Anterior cingulate cortex (tissue), 58 donors: ENCODE measurements at regions not wholly inside any gene's neighbourhood (a gene's known extent, or its start where the extent isn't known, plus 50 kb on each side); places are given as distances from the start of the nearest gene placed in this dataset.

Experiments used
- DNase-seq, 58 donors: peaks; one replicate each; lab custom pipeline; 2025; lab: John Stamatoyannopoulos, UW

DNA sequence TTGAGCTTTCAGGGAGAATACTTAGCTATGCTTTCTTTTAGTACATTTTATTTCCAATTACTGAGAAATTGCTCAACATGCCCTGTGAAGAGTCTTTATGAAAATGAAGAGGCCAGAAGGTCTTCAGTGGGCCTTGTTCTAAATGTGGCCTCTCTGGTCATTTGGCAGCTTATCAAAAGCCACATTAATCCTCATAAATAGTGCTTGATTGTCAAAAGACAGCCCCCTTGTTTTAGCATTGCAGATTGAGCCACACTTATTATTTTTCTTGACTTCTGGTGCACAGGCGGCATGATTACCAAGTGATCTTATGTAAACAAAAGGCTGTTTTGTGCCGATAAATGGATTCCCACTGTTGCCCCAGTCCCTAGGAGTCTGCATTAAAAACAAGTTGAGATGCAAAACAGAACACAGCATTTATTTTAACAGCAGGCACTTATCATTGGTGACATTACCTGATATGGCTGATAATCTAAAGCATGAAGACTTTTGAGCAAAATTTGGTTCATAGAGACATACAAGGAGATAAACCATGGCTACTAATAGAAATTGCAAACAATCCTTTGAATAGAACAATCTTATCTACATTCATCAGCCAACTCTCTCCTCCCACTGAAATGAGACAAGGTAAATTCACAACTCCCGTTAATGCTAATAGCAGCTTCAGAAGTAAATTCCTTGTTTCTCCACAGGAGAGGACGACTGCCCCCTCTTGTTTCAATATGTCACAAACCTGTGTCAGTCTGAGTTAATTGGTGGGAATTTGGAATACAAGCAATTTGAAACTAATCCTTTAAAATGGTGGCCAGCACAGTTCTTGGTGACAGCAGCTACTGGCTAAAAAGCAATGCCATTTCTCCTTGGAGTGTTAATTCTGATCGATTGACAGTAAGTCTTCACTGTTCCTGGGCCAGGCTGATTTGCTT is 194.3 kb downstream of the NSUN3 start:
- no peak for DNase-seq

GRCh38 chr3:94258851-94259250 is 196.0 kb downstream of the NSUN3 start:
- DNase-seq, result no peak

DNA sequence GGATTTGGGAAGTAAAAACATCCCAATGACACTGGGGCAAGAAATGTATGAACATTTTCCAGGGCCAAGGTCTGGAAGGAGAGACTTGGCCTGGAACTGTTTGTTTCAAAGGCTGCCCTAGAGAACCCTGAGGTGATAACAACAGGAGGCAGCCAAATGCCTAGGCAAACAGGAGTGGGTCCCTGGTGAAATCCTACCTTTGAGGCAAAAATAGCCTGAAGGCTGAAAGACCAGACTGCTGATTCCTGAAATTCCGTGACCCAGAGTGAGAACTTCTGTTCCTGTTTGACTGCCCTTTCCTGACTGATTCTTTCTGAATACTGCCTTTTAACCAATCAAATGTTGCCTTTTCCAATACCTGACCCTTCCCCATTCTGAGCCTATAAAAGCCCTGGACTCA is 196.4 kb downstream of the NSUN3 start:
- DNase-seq, result no peak

GRCh38 chr3:94269763-94270162 is 206.9 kb downstream of the NSUN3 start:
- no peak for DNase-seq

DNA sequence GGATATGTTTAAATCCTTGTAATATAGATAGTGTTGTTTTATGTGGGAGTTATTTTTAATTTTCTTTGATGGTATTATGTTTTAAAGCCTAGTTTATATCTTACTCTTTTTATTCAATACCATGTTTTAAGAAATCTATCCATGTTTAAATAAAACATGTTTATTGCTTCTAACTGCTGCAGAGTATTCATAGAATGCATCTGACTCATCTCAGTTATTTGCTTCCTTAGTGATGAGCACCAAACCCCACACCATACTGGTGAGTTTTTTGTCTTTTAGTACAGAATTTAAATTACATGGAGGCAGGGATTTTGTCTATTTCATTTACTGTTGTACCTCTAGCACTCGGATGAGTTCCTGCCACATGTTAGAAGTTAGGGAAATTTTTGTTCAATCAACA is 209.2 kb downstream of the NSUN3 start:
- DNase-seq, result no peak

- no peak for DNase-seq
These were observed 218.1 kb downstream of the NSUN3 start for GRCh38 chr3:94280958-94281357.

DNA sequence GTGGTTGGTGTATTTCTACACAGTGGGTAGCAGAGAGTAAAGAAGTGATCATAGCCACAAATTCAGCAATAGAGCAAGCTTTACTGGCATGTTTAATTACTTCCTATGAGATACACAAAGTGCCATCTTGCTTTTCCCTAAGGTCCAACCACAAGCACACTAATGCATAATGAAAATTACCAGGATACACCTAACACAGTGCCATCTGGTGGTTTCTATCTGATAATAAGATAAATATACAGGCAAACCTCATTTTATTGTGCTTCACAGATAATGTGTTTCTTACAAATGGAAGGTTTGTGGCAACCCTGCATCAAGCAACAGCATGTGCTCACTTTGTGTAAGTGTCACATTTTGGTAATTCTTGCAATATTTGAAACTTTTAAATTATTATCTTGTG is 223.0 kb downstream of the NSUN3 start:
- no peak for DNase-seq

- DNase-seq, result no peak
These were observed 228.8 kb downstream of the NSUN3 start for GRCh38 chr3:94291686-94292085.

DNA sequence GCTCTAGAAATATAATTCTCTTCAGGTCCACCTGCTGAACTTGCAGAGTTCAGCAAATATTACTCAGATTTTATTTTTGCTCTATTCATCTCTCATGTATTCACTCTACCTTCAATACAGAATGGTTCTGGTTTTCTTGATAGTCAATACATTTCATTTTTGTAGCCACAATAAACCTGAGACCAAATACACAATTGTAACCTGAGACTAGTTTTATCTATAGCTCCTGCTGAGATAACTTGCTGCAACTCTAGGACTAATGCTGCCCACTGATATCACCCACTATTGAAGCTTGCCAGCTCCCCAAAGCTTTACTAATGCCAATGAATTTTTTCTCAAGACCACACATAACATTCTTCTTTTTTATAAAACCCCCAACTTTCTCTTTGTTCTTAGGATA is 229.3 kb downstream of the NSUN3 start:
- no peak for DNase-seq

DNA sequence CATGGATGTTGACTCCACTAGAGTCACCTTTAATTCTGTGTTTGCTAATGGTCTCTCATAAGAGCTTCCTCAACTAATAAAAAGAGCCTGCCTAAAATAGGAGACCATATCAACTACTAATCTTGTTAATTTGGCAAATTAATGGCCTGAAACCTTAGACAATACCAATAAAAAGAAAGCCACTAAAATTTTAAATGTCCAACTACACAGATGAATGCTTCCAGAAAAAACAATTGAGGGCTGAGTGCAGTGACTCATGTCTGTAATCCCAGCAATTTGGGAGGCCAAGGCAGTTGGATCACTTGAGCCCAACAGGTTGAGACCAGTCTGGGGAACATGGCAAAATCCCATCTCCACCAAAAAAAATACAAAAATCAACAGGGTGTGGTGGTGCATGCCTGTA is 230.9 kb downstream of the NSUN3 start:
- DNase-seq, result no peak

DNA sequence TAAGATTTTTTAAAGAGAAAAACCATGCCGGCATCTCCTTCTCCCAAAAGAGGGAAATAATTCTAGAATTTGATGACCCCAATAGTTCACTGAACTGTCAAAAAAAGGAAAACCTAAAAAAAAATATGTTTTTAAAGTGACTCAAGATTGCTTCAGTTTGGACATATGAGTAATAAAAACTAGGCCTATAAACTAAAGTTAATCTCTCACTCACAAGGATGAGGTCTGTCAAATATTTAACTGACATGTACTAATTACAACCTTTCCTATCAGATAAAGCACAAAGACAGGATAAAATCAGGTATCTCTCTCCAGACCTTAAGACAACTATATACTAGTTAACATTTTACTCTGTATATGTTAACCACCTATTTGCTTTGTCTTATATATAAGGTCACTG is 231.9 kb downstream of the NSUN3 start:
- DNase-seq, result no peak

DNA sequence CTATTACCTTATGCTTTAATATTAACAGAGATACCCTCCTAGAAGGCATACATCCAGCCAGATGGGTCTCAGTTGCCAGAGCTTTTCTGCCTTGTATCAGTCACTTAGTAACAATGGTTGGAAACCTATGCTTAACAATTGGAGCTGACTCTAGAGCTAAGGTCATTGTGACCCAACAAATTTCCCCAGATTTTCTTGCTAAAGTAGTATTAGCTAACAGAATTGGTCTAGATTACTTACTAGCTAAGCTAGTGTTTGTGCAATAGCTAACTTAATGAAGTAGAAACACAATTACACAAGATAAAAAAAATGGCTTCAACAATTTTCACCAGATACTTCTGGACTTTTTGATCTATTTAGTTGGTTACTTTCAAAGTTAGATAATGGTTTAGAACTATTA is 236.9 kb downstream of the NSUN3 start:
- DNase-seq, result no peak

DNA sequence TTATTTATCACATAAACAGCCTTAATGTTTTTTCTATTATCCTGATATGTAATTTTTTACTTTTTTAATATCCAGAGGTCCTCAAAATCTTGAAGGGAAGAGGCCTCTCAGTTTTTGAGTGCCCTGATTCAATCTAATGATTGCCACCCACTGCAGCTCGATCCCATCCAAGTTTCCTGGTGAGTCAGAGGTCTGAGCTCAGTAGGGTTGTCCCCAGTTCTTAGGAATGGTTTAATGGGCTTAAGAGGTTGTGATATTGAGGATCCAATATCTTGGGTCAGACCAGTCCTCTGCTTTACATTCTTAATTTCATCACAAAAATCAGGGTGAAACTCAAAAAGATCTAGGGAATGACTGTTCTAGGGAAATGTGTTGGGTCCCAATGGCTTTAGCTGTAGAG is 238.5 kb downstream of the NSUN3 start:
- DNase-seq, result no peak

GRCh38 chr3:94303266-94303665 is 240.4 kb downstream of the NSUN3 start:
- peak in 1 of 58 donors; percentile 4 for DNase-seq

- peak in 18 of 58 donors; percentile 1 to 61 (median 5) for DNase-seq
These were observed 241.0 kb downstream of the NSUN3 start for GRCh38 chr3:94303897-94304296.

DNA sequence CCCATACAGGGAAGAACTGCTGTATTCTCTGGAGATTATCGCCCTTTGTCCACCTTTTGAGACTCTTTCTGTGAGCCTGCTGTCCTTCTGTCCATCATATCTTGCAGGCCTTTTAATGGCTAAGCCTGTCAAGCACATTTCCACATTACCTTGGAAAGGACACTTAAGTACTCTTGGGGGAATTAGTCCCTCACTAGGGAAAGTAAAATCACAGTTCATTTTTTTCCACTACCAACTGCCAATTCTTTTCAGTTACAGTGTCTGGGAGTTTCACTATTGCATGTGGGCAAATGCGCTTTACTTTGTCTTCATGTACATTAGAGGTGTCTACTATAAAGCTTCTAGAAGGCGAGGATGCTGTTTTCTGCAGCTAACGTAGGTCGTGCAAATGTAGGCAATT is 242.1 kb downstream of the NSUN3 start:
- no peak for DNase-seq

DNA sequence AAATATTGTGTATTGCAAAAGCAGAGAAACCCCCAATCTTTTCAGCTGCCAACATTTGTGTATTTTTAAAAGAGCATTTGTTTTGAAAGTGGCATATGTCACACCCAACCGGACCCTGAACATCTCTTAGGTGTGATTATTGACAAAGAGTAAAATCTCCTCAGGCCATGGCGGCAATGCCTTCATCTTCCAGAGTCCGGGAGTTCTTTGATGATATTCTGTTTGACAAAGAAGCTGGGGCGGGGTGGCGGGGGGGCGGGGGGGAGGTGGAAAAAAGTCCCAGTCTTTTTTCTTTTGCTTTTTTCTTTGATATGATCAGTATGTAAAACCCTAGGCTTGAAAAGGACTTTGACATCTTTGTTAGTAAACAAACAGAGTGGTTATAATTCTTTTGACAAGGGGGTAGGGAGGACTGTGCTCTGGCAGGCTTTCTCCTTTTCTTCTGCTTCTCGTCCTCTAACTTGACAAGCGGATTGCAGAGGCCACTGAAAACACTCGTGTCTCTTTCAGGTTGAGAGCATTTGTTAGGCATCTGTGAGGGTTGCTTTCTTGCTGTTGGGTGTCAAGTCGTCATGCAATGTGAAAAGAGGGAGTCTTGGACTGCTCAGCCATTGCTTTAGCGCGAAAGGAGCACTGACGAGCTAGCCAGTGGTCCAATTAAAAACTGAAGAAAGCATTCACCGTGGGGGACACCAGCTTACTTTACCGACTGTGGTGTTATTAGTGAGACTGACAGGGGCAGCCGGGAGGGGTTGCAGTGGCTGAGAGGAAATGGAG is 243.2 kb downstream of the NSUN3 start:
- DNase-seq, result peak in 1 of 58 donors; percentile 3

DNA sequence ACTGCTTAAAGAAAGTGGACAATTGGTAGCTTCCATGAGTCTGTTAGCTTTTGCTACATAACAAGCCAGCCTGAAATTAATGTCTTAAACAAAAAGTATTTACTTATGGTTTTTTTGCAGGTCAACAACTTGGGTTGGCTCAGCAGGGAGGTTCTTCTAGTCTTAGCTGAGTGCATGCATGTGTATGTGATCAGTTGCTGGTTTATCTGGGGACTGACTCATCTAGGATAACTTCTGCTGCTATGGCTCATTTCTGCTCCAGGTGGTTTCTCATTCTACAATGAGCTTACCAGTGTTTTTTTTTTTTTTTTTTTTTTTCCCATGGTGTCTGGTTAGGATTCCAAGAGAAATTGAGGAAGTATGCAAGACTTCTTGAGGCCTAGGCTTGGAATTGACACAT is 244.7 kb downstream of the NSUN3 start:
- DNase-seq, result no peak

GRCh38 chr3:94308767-94309166 is 245.9 kb downstream of the NSUN3 start:
- DNase-seq, result no peak

DNA sequence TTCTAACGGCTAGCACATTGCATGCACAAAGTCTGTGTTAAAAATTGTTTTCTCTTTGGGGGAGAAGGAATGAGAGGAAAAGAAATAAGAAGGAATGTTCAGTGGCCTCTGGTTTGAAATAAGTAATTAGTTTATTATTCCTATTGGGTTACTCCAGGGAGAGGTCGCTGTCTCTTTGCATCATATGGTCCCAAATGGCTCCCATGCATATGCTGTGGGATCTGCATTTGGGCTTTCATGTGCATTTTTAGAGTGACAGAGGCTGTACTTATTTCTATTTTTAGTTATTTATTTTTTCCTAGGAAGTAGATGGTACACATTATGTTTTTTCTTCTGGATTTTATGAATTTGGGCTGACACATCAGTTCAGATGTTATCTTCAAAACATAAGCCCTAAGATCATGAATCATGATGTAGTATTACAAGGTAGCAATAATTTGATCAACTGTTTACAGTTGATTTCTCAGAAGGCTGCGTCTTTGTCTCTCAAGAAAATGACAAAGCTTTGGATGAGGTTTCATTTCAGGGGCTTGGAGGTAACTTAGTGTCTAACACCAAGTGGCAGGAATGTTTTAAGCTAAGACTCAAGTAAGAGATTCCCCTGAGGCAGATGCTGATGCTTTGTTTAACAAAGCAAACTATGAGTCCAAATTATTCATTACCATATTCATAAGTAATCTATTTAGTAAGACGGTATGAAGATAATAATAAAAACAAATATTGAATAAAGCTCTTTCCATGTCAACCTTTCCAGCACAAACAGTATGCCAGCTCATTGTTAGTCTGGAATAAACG is 247.7 kb downstream of the NSUN3 start:
- no peak for DNase-seq

DNA sequence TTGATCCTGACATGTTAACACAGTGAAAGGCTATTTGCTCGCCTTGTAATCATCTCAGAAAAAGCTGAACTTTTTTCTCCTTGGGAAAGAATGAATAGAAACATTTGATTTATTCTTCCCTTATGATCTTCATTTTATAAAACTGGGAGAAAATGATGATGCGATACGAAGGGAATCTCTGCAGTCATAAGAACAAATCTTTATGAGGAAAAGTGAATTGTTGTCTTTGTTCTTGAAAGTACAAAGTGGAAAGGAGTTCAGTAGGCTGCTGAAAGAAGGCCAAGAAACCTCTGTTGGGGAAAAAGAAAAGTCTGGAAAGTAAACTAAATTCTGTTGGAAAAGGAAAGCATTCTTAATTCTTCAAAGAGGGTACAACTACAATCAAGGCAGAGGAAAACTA is 248.8 kb downstream of the NSUN3 start:
- no peak for DNase-seq
